GM21447 (cell line): ENCODE measurements at regions not wholly inside any gene's neighbourhood (a gene's known extent, or its start where the extent isn't known, plus 50 kb on each side); places are given as distances from the start of the nearest gene placed in this dataset.

Source experiments
- ATAC-seq: cut with Tn5 transposase; IDR thresholded peaks from one replicate; pipeline ENCODE4 v1.9.1; 2021; ENCODE audit not compliant: unreplicated experiment

DNA sequence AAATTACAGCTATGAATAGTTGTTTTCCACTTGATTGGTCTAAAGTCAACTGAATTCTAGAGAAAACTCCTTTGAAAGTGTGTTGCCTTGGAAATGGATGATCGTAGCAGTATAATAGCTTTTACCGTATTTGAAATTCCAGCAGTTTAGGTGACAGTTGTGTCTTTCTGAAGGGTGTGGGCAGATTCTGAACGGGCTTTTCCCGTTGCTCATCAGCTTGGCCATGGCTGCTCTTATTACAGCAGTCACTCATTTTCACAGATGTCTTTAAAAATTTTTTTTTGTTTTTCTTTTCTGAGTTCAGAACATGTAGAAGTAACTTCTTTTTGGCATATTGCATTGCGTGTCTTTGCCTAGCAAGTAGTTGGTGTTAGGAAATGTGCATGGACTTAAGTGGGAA, 69.6 kb upstream of the SLC4A4 start:
- no peak for ATAC-seq

DNA sequence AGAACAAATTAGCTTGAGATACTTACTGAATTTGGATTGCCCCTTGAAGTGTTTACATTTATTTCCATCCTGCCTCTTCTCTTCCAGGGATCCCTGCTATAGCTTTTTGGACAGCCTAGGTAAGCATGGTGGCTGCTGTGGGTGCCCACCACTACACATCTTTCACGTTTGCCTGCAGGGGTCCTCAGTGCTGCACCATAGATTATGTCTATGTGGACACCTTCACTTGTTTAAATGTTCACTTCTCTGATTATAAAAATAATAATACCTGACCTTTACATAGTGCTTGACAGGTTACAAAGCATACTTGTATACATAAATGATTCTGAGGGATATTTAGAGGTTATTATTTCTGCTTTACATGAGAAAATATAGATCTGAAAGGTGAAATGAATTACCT, 67.9 kb upstream of the SLC4A4 start:
- ATAC-seq: no peak

DNA sequence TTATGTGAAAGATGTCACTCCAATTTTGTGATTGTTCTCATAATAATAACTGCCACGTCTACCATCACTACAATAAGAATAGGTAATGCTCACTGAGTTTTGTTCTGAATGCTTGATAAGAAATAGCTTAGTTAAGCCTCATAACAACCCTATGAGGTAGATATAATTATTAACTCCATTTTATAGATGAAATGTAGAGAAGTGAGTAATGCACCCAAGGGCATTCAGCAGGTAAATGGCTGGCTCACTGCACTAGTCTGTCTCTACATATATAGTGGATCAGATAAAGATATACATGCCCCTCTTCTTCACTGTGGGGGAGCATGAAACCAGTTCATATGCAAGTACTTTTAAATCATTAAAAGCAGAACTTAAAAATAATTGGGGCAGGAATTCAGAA, 65.8 kb upstream of the SLC4A4 start:
- ATAC-seq: no peak

DNA sequence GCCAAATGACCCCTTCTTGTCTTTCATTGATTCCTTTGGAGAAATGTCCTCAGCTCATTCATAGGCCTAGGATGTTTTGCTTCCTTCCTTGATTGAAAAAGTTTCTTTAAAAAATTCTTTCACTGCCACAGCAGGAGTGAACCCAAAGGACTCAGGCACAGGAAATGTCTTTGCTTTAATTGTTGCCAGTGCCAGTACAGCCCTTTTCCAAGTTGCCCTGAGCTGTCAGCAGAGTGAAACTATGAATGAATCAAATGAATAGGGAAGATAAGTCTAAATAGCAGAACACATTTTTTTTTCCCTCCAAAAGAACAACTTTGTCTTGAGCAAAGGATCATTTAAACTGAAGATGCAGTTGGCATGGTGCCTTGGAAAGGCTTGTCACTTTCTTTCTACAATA, 63.8 kb upstream of the SLC4A4 start:
- no peak for ATAC-seq

DNA sequence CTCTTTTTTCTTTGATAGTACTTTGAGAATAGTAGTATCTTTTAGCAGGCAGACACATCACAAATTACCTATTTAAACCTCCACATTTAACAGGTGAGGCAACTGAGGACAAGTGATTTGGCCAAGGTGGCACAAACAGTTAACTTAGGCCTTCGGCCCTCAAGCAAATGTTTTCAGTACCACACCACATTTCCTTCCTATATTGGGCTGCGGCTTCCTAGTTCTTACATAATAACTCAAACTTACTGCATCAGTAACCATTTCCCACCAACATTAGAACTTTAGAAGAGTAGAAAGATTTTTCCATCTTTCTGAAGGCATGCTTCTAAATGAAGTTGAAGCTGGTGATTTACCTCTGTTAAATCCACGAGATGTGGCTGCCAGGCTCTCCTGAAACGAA, 63.2 kb upstream of the SLC4A4 start:
- ATAC-seq: no peak

DNA sequence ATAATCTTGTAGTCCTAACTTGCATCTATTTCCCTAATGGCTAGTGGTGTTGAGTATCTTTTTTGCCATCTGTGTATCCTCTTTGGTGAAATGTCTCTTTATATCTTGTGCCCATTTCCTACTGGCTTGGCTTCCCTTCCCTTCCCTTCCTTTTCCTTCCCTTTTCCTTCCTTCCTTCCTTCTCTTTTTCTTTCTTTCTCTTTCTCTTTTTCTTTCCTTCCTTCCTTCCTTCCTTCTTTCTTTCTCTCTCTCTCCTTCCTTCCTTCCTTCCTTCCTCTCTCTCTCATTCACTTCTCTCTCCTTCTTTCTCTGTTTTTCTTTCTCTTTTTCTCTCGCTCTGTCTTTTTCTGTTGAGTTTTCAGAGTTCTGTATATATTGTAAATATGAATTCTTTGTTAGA, 61.5 kb upstream of the SLC4A4 start:
- ATAC-seq: no peak

DNA sequence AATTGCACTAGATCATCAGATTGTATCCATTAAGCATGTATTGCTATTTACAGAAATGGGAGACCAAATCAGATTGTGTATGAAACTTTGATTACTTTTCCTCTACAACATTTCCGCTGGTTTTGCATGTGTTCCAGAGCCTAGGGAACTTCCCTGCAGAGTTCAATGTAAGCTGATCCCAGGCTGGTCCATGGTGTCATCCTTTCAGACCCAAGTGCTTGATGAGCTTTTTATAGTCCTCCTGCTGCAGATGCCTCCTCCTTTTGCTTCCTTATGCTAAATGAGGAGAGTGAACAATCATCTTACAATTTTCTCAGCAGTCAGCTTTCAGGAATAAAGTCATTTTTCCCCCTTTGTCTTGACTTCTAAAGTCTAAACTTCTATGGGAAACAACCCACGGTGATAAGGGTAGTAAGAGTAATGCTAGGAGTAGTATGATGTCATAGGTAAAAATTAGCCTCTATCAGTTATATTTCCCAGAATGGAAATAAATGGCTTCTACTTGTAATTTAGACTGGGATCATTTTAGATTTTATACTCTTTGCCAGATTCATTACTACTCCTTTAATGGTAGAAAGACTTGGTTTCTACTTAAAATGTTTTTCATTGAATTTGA, 55.1 kb upstream of the SLC4A4 start:
- ATAC-seq: no peak

DNA sequence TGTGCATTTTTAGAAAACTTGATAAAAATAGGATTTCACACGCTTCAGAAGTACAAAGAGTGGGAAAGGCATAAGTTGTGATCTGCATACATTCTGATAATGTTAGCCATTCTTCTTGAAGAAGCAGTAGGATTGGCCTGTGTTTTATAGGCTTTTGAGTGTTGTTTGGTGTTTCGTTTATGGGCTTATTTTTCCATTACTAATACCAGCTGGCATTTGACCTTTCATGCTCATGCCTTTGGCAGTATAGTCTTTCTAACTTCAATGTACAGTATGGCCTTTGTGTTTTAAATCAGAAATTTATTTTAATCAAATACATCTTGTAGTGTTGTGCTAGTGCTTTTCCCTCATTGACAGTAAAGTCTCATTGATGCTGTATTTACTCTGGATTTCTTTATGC, 51.5 kb upstream of the SLC4A4 start:
- no peak for ATAC-seq

DNA sequence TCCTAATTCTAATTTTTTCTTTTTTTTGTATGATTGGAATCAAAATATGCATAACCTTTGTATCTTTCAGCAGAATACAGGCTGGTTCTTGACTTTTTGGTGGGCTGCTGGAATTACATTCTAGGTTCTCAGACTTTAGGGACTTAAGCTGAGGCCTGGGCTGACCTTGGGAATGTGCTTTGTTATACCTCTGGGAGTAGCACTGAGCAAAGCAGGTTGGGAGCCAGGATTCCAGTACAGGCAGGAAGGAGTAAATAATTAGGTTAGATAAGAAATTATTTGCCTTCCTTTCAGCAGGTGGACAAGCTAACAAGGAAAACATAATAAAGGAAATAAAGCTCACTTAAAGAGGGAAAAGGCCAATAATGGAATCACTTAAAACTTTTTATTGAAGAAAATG, 49.9 kb upstream of the SLC4A4 start:
- no peak for ATAC-seq
